CD14-positive monocyte (primary cell): ENCODE measurements at regions not wholly inside any gene's neighbourhood (a gene's known extent, or its start where the extent isn't known, plus 50 kb on each side); places are given as distances from the start of the nearest gene placed in this dataset.

ENCODE experiments used
- DNase-seq, 3 donors: peaks; one replicate each; pipeline ENCODE4 v3.0.0-alpha.2; 2011 to 2022
- H2AFZ ChIP-seq: 2 replicates; pipeline ENCODE4 v1.6.0; 2012; ENCODE audit warnings: mild to moderate bottlenecking, low read depth, low read length, inconsistent platforms; ENCODE audit not compliant: insufficient read depth, poor library complexity, severe bottlenecking
- H3K27ac ChIP-seq, 2 donors: 1 replicate in 1 of 2; 2 replicates in 1 of 2; pipeline ENCODE4 v1.5.1; 2012 to 2013; ENCODE audit warnings: low read length in 2 of 2, control low read depth in 1 of 2, inconsistent platforms in 1 of 2, low read depth in 1 of 2, mild to moderate bottlenecking in 1 of 2
- H3K27me3 ChIP-seq, 2 donors: one replicate each; pipeline versions ENCODE4 v1.6.0 to v1.6.1; 2011 to 2013; ENCODE audit warnings: low read length in 2 of 2; ENCODE audit not compliant: control insufficient read depth in 2 of 2, insufficient read depth in 2 of 2
- H3K36me3 ChIP-seq, 2 donors: replicated peaks in 1 of 2; 1 replicate in 1 of 2; 2 replicates in 1 of 2; pipeline versions ENCODE4 v1.5.1 to v1.6.1; 2012 to 2013; ENCODE audit warnings: low read length in 2 of 2, control low read depth in 1 of 2, inconsistent platforms in 1 of 2, mild to moderate bottlenecking in 1 of 2; ENCODE audit not compliant: insufficient read depth in 2 of 2, control insufficient read depth in 1 of 2
- H3K4me1 ChIP-seq, 2 donors: 1 replicate in 1 of 2; 2 replicates in 1 of 2; pipeline versions ENCODE4 v1.5.1 to v1.6.1; 2012 to 2013; ENCODE audit warnings: low read length in 2 of 2, control low read depth in 1 of 2, inconsistent platforms in 1 of 2, mild to moderate bottlenecking in 1 of 2, moderate library complexity in 1 of 2; ENCODE audit not compliant: insufficient read depth in 2 of 2, control insufficient read depth in 1 of 2
- H3K4me2 ChIP-seq: replicated peaks from 2 replicates; pipeline ENCODE3; 2012; ENCODE audit warnings: low read length, moderate library complexity, mild to moderate bottlenecking; ENCODE audit not compliant: poor library complexity, severe bottlenecking; ENCODE audit errors: extremely low read depth
- H3K4me3 ChIP-seq, 3 experiments: fragments of 200-600 bp in 1 of 3; sonication (generic) in 1 of 3; replicated peaks in 1 of 3; 1 replicate in 2 of 3; 2 replicates in 1 of 3; pipeline ENCODE4 v1.5.1; 2011 to 2013; ENCODE audit warnings: low read length in 3 of 3, mild to moderate bottlenecking in 3 of 3, control low read depth in 2 of 3, low read depth in 2 of 3, inconsistent platforms in 1 of 3, moderate library complexity in 1 of 3
- H3K79me2 ChIP-seq: 2 replicates; pipeline ENCODE4 v1.6.0; 2012; ENCODE audit warnings: mild to moderate bottlenecking, control low read depth, inconsistent platforms, low read length, moderate library complexity; ENCODE audit not compliant: insufficient read depth
- H3K9ac ChIP-seq: 2 replicates; pipeline ENCODE4 v1.6.0; 2017; ENCODE audit warnings: low read length, mild to moderate bottlenecking; ENCODE audit not compliant: insufficient read depth, poor library complexity, severe bottlenecking
- H3K9me3 ChIP-seq, 2 donors: replicated peaks in 1 of 2; 1 replicate in 1 of 2; 2 replicates in 1 of 2; pipeline versions ENCODE4 v1.5.1 to v1.6.1; 2012 to 2013; ENCODE audit warnings: low read length in 2 of 2, control low read depth in 1 of 2; ENCODE audit not compliant: control insufficient read depth in 1 of 2, insufficient read depth in 1 of 2
- H4K20me1 ChIP-seq: 2 replicates; pipeline ENCODE4 v1.6.0; 2012; ENCODE audit warnings: mild to moderate bottlenecking, low read length, control low read depth, moderate library complexity; ENCODE audit not compliant: insufficient read depth
- H3K27ac Mint-ChIP-seq, 7 donors: one replicate each; pipeline ENCODE4 v1.8.0; 2020; ENCODE audit warnings: mild to moderate bottlenecking in 7 of 7, mixed read lengths in 7 of 7, moderate library complexity in 6 of 7, inconsistent platforms in 2 of 7
- H3K27me3 Mint-ChIP-seq, 3 donors: one replicate each; pipeline ENCODE4 v1.8.0; 2021 to 2022; ENCODE audit warnings: low read depth in 3 of 3, mild to moderate bottlenecking in 3 of 3, mixed read lengths in 3 of 3, moderate library complexity in 3 of 3, inconsistent platforms in 1 of 3
- H3K36me3 Mint-ChIP-seq, 2 donors: one replicate each; pipeline ENCODE4 v1.8.0; 2020; ENCODE audit warnings: mixed read lengths in 2 of 2, inconsistent platforms in 1 of 2, mild to moderate bottlenecking in 1 of 2
- H3K4me1 Mint-ChIP-seq: one replicate; pipeline ENCODE4 v1.8.0; 2020; ENCODE audit warnings: mild to moderate bottlenecking, mixed read lengths
- H3K4me3 Mint-ChIP-seq, 2 donors: one replicate each; pipeline ENCODE4 v1.8.0; 2020; ENCODE audit warnings: mild to moderate bottlenecking in 2 of 2, mixed read lengths in 2 of 2, moderate library complexity in 1 of 2
- H3K9me3 Mint-ChIP-seq, 7 donors: one replicate each; pipeline ENCODE4 v1.8.0; 2020 to 2022; ENCODE audit warnings: mixed read lengths in 7 of 7, mild to moderate bottlenecking in 6 of 7, moderate library complexity in 6 of 7, inconsistent platforms in 2 of 7
- CTCF ChIP-seq: fragments of 200-600 bp; IDR thresholded peaks from one replicate; pipeline ENCODE4 v1.8.0; 2022; ENCODE audit warnings: antibody characterized with exemption, mild to moderate bottlenecking
- WGBS: methylation state at CpG from one replicate; pipeline ENCODE4 v1.1.5; 2013; ENCODE audit warnings: missing lambda C conversion rate; ENCODE audit not compliant: insufficient coverage; 5-methylcytosine and 5-hydroxymethylcytosine counted together
- intact Hi-C, 2 donors: fragments of 100-400 bp; cut with micrococcal nuclease; formaldehyde crosslinking; loops; one replicate each; pipeline versions ENCODE4 v1.15.0 to v1.15.1; 2023

- no peak overlapping the region for H3K4me3 ChIP-seq
- H3K9me3 ChIP-seq, result no peaks in the 10 kb centered on the region
- no peaks in the 10 kb centered on the region for H3K27me3 ChIP-seq
- H3K4me2 ChIP-seq, result no peak overlapping the region
- Mint-ChIP-seq H3K27me3 (no peaks in the 10 kb centered on the region), H3K4me3 (no peak overlapping the region), H3K9me3 (peaks cover 0 to 5% (median 2%) of the 10 kb centered on the region in 7 donors), H3K36me3 (no peaks in the 10 kb centered on the region), H3K27ac (no peak overlapping the region), H3K4me1 (no peaks in the 10 kb centered on the region)
- no peak overlapping the region for H3K9ac ChIP-seq
- no peaks in the 10 kb centered on the region for H3K4me1 ChIP-seq
- no CpG with 5 or more reads among the region's 1 CpG for WGBS
- H3K79me2 ChIP-seq, result no peaks in the 10 kb centered on the region
- DNase-seq, result no peak
- no peak overlapping the region for H2AFZ ChIP-seq
- no peak overlapping the region for H3K27ac ChIP-seq
- intact Hi-C loops, result no loop called here
- TF ChIP-seq CTCF, result no peak
- H4K20me1 ChIP-seq, result no peaks in the 10 kb centered on the region
- H3K36me3 ChIP-seq, result no peaks in the 10 kb centered on the region
Measured at GRCh38 chr4:163221467-163221866, 54.8 kb upstream of the NAF1 start.

DNA sequence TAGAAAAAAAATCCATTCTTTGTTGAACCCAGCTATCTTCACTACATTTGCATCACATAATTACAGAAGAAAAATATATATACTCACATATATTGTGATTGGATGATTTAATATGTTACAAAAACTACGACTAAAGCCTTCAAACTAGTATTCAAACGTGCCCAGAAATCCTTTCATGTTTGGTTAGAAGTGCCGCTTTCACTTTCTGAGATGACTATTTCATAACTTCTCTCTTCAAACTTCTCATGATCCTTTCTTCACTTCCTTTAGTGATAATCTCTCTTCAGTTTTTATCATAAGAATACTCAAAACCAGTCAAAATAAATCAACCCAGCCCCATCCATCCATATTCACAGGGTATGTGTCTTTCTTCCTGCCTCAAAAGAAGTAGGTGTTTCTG lies 50.8 kb upstream of the NAF1 start:
- H3K4me2 ChIP-seq, result no peak overlapping the region
- Mint-ChIP-seq H3K27ac (no peak overlapping the region), H3K4me1 (no peaks in the 10 kb centered on the region), H3K27me3 (no peaks in the 10 kb centered on the region), H3K36me3 (no peaks in the 10 kb centered on the region), H3K4me3 (no peak overlapping the region), H3K9me3 (peaks cover 1 to 10% (median 5%) of the 10 kb centered on the region in 7 donors)
- H4K20me1 ChIP-seq, result no peaks in the 10 kb centered on the region
- H3K4me1 ChIP-seq, result no peaks in the 10 kb centered on the region
- no peaks in the 10 kb centered on the region for H3K79me2 ChIP-seq
- no peaks in the 10 kb centered on the region for H3K27me3 ChIP-seq
- no peak for TF ChIP-seq CTCF
- DNase-seq, result no peak
- intact Hi-C loops, result no loop called here
- no CpG with 5 or more reads among the region's 3 CpGs for WGBS
- H3K9me3 ChIP-seq, result peaks cover 0 to 7% of the 10 kb centered on the region in 2 donors
- no peak overlapping the region for H3K4me3 ChIP-seq
- H3K27ac ChIP-seq, result no peak overlapping the region
- H3K9ac ChIP-seq, result no peak overlapping the region
- H2AFZ ChIP-seq, result no peak overlapping the region
- no peaks in the 10 kb centered on the region for H3K36me3 ChIP-seq
